NCI-H226 (cell line): ENCODE measurements at regions not wholly inside any gene's neighbourhood (a gene's known extent, or its start where the extent isn't known, plus 50 kb on each side); places are given as distances from the start of the nearest gene placed in this dataset.

Experiments used
- DNase-seq: peaks from one replicate; pipeline ENCODE4 v3.0.0-alpha.2; 2015

GRCh38 chr4:144489831-144490230, 156.1 kb upstream of the HHIP start:
- DNase-seq = no peak

- DNase-seq = no peak
Observed at GRCh38 chr4:144494280-144494679, 151.7 kb upstream of the HHIP start.

- DNase-seq = no peak
Observed at GRCh38 chr4:144495944-144496343, 150.0 kb upstream of the HHIP start.

GRCh38 chr4:144499777-144500176, 146.2 kb upstream of the HHIP start:
- DNase-seq = no peak

- no peak for DNase-seq
Observed at GRCh38 chr4:144501231-144501780, 144.7 kb upstream of the HHIP start.

GRCh38 chr4:144504883-144505282, 141.1 kb upstream of the HHIP start:
- no peak for DNase-seq

GRCh38 chr4:144507311-144508101, 138.4 kb upstream of the HHIP start:
- no peak for DNase-seq

GRCh38 chr4:144509088-144510015, 136.6 kb upstream of the HHIP start:
- DNase-seq = no peak

- no peak for DNase-seq
Observed at GRCh38 chr4:144514736-144515135, 131.2 kb upstream of the HHIP start.

- DNase-seq = peak; percentile 9
Observed at GRCh38 chr4:144518181-144518895, 127.6 kb upstream of the HHIP start.

GRCh38 chr4:144531841-144532240, 114.1 kb upstream of the HHIP start:
- no peak for DNase-seq

- DNase-seq = no peak
Observed at GRCh38 chr4:144547678-144548298, 98.2 kb upstream of the HHIP start.

- no peak for DNase-seq
Observed at GRCh38 chr4:144556636-144557035, 89.3 kb upstream of the HHIP start.

GRCh38 chr4:144557404-144557803, 88.6 kb upstream of the HHIP start:
- DNase-seq = no peak

GRCh38 chr4:144562019-144562705, 83.8 kb upstream of the HHIP start:
- no peak for DNase-seq

GRCh38 chr4:144564358-144564757, 81.6 kb upstream of the HHIP start:
- no peak for DNase-seq

- DNase-seq = no peak
Observed at GRCh38 chr4:144565527-144566195, 80.3 kb upstream of the HHIP start.

- DNase-seq = no peak
Observed at GRCh38 chr4:144572660-144573059, 73.3 kb upstream of the HHIP start.

GRCh38 chr4:144574000-144574399, 72.0 kb upstream of the HHIP start:
- no peak for DNase-seq

GRCh38 chr4:144574509-144574908, 71.4 kb upstream of the HHIP start:
- no peak for DNase-seq

- DNase-seq = no peak
Observed at GRCh38 chr4:144575181-144575580, 70.8 kb upstream of the HHIP start.
